Jurkat, Clone E6-1 (cell line): ENCODE measurements at regions not wholly inside any gene's neighbourhood (a gene's known extent, or its start where the extent isn't known, plus 50 kb on each side); places are given as distances from the start of the nearest gene placed in this dataset.

Source experiments
- DNase-seq: peaks from one replicate; pipeline ENCODE4 v3.0.0-alpha.2; 2011; ENCODE audit warnings: low read depth, low spot score
- H3K4me3 ChIP-seq: 2 replicates; pipeline ENCODE4 v1.5.1; 2011; ENCODE audit warnings: mild to moderate bottlenecking, low read length, control low read depth, moderate library complexity

DNA sequence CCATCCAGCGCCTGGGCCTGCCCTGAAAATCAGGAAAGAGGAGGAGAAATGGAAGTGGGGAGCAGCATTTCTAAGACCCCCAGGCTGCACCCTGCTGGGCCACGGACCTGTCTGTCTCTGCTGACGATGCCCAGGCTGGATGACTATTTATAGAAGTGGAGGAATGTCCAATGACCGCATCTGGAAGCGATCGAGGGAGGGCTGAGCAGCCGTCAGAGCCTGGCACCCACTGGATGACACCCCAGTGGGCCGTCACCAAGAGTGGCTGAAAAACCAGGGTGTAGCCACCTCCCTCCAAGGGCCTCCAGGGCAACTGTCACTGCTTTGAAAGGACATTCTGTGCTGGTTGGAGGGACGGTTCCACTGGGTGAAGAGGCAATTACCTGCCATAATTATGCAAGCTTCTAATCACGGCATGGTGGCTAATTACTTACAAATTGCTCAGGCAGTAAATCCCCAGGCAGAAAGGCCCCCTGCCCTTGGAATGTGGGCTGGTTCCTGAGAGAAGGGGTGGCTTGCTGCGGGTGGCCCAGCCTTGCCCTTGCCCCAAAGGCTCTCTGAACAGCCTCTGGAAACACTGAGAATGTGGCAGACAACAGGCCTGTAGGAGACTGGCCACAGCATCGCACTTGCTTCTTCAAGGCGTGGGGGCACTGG is 332.1 kb downstream of the C16orf95 start:
- no peak overlapping the region for H3K4me3 ChIP-seq
- DNase-seq, result no peak

DNA sequence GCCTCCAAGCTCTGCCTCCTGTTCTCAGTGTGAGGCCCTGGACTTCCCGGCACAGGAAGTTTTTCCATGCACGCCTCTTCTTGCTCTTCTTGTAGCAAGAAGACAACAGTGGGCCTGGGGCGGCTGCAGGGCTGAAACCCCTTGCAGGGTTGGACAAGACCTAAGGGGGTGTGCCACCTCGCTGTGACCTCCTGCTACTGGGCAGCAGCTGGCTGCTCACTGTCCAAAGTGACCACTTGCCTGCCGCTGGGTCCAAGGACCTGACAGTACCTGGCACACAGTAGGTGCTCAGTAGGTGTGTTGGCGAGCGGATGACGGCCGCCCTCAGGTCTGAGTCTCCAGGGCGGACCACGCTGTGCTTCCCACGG is 331.6 kb downstream of the C16orf95 start:
- H3K4me3 ChIP-seq, result no peak overlapping the region
- no peak for DNase-seq

DNA sequence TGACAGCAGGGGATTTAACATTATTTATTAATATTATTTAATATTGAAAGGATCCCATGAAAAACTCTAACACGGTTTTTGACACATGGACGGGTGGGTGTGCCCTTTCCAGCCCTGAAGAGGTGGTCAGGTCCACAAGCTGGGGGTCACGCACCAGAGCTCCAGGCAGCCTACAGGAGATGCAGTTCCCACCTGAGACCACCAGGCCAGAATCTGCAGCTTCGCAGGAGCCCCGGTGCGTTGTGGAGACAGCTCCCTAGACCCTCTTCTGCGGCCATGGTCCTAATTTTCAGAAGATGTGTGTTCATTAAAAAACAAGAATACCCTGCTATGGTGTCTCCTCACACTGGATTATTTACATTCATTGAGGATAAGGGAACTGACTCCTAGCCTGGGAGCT is 331.1 kb downstream of the C16orf95 start:
- no peak overlapping the region for H3K4me3 ChIP-seq
- DNase-seq, result no peak

DNA sequence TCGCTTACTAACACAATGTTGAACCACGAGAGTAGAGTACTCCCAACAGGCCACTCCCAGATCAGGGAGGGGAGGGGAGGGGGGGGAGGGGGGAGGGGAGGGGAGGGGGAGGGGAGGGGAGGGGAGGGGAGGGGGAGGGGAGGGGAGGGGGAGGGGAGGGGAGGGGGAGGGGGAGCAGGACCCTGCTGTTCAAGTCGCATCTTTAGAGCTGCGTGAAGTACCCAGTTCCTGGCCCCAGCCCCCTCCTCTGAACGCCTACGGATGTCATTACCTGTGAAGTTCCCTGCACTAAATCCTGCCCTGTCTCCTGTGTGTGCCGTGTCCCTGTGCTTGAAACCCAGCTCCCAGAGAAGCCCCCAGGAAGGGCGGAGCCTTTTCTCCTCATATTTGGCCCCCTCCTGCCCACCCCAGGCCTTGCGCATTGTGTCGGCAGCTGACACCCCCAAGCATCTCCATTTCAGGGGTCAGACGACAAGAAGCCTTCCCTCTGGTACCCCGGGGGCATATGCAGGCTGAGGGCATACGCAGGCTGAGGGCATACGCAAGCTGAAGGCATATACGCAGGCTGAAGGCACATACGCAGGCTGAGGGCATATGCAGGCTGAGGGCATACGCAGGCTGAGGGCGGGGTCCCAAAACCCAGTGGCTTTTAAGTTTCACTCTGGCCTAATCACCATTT is 330.2 kb downstream of the C16orf95 start:
- no peak overlapping the region for H3K4me3 ChIP-seq
- no peak for DNase-seq

DNA sequence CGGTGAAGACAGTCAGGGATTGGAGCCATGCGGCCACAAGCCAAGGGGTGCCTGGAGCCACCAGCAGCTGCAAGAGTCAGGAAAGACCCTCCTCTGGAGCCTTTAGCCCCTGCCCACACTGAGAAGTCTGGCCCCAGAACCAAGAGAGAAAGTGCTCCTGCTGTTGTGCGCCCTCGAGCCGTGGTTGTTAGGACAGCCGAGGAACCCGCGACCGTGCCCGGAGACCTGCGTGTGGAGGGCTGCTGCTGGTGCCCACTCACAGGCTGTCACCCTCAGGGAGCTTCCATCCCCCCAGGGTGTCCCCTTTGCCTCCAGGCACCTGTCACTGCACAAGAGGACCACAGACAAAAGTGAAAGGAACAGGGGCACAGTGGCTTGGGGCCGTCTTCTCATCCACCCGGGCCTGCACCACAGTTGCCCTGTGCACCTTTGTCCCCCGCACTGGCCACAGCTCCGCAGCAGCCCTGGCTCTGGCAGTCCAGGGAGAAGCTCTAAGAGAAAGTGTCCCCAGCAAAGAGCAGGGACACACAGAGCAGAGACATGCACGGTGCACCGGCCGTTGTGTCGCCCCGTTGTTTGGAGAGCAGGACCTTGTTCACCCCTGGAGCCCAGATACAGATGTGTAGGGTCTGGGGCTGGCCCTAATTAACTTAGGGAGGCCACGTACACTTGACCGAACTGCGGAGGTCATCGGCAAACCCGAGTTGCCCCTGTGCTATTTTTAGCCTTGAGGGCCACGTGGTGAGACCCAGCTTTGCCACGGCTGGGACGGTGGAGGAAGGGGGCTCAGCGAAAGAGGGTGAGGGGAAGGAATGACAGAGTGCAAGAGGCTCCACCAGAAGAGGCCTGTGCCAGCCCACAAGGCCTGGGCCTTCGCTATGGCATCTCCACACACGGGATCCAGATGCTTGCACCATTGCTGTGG is 329.2 kb downstream of the C16orf95 start:
- no peak overlapping the region for H3K4me3 ChIP-seq
- DNase-seq, result no peak

DNA sequence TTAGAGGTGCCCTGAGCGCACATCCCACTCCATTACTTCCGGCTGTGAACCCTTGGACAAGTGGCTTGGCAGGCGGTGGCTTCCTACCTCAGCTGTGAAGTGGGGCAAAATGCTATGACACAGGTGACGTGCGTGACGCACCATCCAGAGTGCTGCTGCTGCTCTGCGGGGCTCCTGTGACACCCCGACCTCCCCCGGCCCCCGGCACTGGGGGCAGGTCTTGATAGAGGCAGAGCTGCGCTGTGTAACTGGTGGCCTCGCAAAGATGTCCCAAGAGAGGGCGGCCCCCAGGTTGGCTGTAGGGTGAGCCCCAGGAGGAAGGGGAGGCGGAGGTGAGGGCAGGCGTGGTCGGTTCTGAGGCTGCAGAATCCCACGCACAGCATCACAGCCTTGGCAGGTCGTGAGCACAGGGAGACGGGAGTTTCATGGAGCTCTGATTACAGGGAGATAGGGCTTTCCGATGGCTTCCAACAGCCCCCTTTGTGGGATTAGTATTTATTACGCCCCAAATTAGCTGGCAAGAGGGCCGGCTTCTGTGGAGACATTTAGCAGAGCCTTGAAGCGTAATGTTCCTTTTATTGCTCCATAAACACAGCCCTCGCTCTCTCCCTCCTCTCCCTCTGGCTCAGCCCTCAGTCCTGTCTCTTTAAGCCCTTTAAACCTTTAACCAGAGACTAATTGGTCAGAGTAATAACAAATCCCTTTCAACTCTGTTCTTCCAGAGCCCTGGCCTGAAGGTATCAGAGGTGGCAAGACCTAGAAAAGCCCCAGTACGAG is 328.1 kb downstream of the C16orf95 start:
- no peak overlapping the region for H3K4me3 ChIP-seq
- DNase-seq, result no peak

DNA sequence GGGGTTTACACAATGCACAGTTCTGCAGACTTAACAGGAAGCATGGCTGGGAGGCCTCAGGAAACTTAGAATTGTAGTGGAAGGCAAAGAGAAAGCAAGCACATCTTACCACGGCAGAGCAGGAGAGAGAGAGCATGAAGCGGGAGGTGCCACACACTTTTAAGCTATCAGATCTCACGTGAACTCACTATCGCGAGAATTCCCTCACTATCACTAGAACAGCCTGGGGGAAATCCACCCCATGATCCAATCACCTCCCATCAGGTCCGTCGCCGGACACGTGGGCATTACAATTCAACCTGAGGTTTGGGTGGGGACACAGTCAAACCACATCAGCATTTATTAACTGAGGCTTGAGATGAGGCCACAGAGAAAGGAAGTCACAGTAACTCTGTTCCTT is 326.7 kb downstream of the C16orf95 start:
- H3K4me3 ChIP-seq, result no peak overlapping the region
- no peak for DNase-seq

DNA sequence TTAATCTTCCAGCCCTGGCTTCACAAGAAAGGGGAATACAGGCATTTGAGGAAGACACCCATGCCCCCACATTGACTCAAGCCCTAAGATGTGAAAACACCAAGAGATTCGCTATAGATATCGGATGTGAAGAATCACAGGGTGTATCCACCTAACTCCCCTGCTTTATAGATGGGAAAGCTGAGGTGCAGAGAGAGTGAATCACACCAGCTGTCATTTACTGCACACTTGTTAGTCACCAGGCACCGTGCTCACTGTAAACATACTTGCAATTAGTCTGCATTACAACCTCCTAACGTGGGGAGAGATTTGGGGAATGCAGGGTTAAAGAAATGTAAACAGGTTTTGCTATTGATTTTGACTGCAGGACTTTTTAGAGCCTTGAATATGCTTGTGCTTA is 325.5 kb downstream of the C16orf95 start:
- DNase-seq, result no peak

DNA sequence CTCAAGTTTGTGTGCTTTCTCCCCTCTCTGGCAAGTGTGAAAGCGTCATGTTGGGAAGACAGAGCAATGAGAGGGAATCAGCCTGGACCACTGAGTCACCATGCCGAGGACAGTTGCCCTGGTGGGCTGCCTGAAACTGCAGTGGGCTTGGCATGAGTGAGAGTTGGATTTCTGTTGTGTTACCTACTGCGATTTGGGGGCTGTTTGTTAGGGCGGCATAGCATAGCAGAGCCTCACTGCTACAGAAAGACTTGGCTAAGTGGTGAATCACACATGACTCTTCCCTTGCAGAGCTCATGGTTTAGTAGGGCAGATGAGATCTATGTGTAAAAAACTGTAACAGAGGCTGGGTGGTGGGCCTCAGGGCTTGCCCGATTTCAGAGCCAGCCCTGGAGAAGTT is 324.6 kb downstream of the C16orf95 start:
- H3K4me3 ChIP-seq, result no peak overlapping the region
- no peak for DNase-seq

More for the DNA sequence above, 325.5 kb downstream of the C16orf95 start:
- H3K4me3 ChIP-seq, result no peak overlapping the region

DNA sequence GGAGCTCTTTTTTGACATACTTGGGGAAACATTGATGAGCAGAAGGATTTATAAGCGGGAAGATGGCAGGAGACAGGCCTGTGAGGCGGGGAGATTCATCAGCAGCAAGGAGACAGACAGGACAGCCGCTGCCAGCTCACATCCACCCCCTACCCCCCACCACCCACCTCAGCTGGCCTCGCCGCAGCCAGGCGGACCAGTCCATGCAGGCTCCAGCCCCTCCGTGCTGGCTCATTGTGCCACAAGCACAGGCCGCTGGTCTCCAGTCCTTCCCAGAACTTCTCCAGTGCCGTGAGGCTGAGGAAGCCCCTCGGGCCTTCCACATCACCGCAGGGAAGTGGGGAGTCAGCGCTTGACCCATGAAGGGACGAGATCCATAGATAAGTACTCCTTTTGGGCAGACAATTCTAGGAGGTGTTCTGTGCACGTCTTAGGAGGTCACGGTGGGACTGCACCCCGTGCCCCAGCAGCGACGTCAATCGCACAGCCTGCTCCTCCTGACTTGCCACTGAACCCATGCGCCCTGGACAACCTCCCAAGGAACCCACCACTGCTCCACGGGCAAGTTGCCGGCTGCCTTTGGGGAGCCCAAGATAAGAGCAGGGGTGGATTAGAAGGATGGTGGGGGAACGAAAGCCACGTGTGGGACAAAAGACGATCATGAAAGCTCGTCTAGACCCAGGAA is 323.6 kb downstream of the C16orf95 start:
- no peak overlapping the region for H3K4me3 ChIP-seq
- no peak for DNase-seq

DNA sequence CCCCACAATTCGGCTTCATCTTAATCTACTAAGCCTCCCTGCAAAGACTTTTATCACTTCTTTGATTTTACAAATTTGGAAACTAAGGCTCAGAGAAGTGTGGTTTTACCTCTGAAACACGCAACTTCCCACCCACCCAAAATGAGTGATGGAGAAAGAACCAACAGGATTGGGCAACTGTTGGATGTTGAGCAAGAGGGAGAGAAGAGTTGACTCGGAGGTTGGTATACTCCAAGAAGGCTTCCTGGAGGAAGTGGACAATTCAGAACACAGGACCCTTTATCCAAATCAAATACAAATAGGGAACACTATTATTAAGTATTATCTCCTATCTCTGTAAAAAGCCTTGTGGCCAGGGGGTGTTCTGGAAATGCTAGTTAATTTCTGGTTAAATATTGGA is 323.0 kb downstream of the C16orf95 start:
- DNase-seq, result no peak
- H3K4me3 ChIP-seq, result no peak overlapping the region

DNA sequence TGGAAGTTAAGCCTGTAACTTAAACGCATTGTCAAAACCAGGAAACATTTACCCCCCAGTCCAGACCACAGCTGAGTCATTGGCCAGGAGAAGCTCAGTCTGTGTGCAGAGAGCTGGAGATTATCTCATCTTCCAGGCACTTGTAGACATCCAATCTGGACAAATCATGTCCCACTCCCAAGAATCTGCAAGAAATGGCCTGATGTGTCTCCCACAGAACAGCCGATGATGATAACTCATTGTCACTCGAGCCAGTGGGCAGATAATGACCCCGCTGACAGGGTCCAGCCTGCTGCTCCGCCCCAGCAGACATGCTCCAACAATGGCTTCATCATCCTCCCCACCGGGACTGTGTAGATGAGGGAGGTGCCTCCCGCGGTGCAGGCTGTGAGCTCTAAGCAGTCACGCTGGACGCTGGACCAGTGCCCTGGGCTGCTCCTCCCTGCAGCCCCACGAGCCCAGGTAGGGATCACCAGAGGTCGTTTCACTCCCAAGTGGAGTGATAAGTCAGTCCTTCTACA is 322.5 kb downstream of the C16orf95 start:
- no peak overlapping the region for H3K4me3 ChIP-seq
- no peak for DNase-seq

DNA sequence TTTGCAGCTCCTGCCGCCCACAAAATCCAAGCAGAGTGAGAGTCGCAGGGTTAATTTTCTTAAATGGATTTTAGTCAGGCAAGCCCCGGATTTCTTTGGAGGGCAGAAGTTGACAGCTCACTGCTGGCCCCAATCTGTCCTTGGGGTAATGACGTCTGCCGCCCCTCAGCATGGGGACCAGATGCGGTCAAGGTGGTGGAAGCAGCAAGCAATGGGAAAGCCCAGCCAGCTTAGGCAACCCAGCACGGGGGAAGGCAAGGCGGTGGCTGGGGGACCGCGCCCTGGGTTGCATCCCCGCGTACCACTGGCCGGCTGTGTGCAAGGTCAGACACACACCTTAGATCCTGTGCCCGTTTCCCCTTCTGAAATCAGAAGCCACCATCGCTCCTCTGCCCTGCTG is 321.7 kb downstream of the C16orf95 start:
- DNase-seq, result no peak
- H3K4me3 ChIP-seq, result no peak overlapping the region

DNA sequence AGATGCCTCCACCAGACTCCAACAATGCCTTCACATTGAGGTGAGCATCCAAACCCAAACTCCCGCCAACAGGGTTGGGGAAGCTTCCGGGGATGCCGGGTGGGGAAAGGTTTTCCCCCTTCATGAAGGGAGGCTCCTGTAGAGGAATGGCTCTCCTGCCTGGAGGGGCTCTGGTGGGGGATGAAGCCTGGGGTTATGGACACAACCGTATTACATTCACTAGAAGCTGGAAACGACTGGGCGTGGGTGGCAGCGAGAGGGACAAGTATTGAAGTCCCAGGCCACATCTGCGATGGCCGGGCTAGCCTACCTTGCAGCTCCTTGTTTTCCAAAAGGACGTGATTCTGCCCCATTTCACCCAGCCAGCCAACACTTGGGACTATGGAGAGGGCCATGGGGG is 321.1 kb downstream of the C16orf95 start:
- H3K4me3 ChIP-seq, result no peak overlapping the region
- DNase-seq, result no peak

DNA sequence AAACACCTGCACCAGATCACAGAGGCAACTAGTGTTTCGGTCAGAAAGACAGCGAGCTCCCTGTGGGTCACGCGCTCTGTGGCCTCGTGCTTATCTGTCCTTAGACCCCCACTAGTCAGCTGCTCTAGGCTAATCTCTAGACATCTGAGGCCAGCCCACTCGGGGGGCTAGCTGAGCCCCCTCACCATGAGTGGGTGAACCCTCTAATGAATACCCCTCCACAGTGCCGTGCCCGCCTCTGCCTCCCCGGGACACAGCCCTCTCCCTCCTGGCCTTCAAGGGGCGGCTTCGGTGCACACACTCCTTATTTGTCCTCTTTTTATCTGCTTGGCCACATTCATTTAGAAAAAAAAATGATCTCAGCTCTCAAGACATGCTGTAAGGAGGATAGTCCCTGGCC is 320.1 kb downstream of the C16orf95 start:
- no peak overlapping the region for H3K4me3 ChIP-seq
- DNase-seq, result no peak

DNA sequence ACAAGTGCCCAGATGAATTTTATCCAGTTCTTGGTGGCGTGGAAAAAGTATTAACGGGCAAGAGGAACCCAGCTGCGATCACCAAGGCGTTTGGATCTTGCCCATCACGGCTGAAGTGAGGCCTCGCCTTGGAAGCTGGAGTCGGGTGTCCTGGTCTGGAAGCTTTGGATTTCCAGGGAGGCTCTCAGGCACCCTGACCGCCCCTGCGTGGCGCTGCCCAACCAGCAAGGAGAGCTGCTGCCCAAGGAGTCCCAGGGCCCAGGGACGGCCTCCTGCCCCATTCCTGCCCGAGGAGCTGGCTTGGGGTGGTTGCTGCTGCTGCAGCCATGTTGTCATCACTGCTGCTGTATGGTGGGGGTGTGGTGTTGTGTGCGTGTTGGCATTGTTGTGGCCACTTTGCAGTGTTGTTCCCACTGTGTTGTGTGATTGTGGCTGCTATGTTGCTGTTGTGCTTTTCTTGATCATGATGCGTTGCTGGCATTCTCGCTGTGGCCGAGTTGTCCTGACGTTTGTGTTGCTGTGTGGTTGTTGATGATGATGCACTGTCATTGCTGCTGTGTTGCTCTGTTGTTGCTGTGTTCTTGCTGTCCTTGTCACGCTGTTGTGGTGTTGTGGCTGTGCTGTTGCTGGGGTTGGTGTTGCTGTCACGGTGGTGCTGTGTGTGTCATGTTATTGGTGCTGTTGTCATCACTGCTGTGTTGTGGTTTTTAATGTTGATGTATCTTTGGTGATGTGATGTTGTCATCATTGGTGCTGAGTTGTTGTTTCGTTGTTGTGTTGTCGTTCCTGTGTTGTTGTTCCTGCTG is 318.8 kb downstream of the C16orf95 start:
- no peak for DNase-seq
- no peak overlapping the region for H3K4me3 ChIP-seq

DNA sequence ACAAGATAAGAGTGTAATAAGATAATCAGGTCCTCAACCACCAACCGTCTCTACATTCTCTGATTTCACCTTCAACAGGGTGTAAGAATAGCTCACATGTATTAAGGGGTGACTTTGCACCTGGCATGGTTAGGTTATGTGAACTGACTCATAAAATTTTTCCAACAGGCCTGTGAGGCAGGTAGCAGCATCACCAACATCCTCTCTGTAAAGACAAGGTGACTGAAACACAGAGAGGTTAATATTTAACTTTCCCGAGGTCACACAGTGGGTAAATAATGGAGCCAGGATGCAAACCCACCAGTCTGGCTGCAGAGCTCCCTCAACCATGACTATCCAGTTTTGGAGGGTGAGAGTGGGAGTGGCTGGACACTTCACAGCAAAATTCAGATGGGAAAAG is 317.2 kb downstream of the C16orf95 start:
- no peak for DNase-seq
- H3K4me3 ChIP-seq, result no peak overlapping the region
